ENCODE measurements at regions not wholly inside any gene's neighbourhood (a gene's known extent, or its start where the extent isn't known, plus 50 kb on each side); places are given as distances from the start of the nearest gene placed in this dataset.

- TF ChIP-seq RAD21 (conservative IDR thresholded peaks at IDR 0.05 in 1 of 2, IDR thresholded peaks at IDR 0.05 in 1 of 2) = no peak
These were observed 185.5 kb upstream of the GPR149 start (continued) for GRCh38 chr3:154615471-154615870.

GRCh38 chr3:154614601-154615000, 184.6 kb upstream of the GPR149 start:
- no peak for TF ChIP-seq POLR2AphosphoS2 (conservative IDR thresholded peaks at IDR 0.05; ENCODE audit: low read length)
- no peak for TF ChIP-seq ZNF302 (CRISPR knock-in tag; IDR thresholded peaks at IDR 0.05)
- TF ChIP-seq NFE2L2 (conservative IDR thresholded peaks at IDR 0.05; ENCODE audit: low read length) = no peak
- no peak for TF ChIP-seq KDM1A (IDR thresholded peaks at IDR 0.05; ENCODE audit: low read depth)
- TF ChIP-seq BCL3 (IDR thresholded peaks at IDR 0.05) = no peak
- POLR2A ChIA-PET = no interaction called here
- 7% methylated on average over 3 of the region's 3 CpGs for WGBS (ENCODE audit: missing lambda C conversion rate)

GRCh38 chr3:154614078-154614477, 184.1 kb upstream of the GPR149 start:
- FAIRE-seq = no peak

More at GRCh38 chr3:154614601-154615000, 184.6 kb upstream of the GPR149 start:
- no peaks in the 10 kb centered on the region for H3K4me1 ChIP-seq
- no peak overlapping the region for H3K4me2 ChIP-seq
- CTCF ChIA-PET = no interaction called here
- no peak overlapping the region for H3K4me3 ChIP-seq
- no peak for FAIRE-seq
- no peak for DNase-seq (ENCODE audit: low read depth in 1 of 2, low spot score in 1 of 2)
- ATAC-seq = no peak
- H3K9me3 ChIP-seq = no peaks in the 10 kb centered on the region
- no peak overlapping the region for H3K27ac ChIP-seq

GRCh38 chr3:154602241-154602640, 172.3 kb upstream of the GPR149 start:
- no peak overlapping the region for H3K4me2 ChIP-seq
- no peaks in the 10 kb centered on the region for H3K9me3 ChIP-seq
- TF ChIP-seq HDAC2 (IDR thresholded peaks at IDR 0.05) (no peak), PBX3 (IDR thresholded peaks at IDR 0.05) (no peak), NR3C1 (IDR thresholded peaks at IDR 0.05) (no peak), E2F6 (IDR thresholded peaks at IDR 0.05; ENCODE audit: borderline replicate concordance, low read depth) (no peak), TP53 (CRISPR knock-in tag; IDR thresholded peaks at IDR 0.05) (no peak), NFE2L2 (conservative IDR thresholded peaks at IDR 0.05; ENCODE audit: low read length) (no peak), EHMT2 (IDR thresholded peaks at IDR 0.05; ENCODE audit: low read depth) (no peak), POLR2A (IDR thresholded peaks at IDR 0.05; ENCODE audit: low read length) (no peak), POLR2AphosphoS2 (conservative IDR thresholded peaks at IDR 0.05; ENCODE audit: low read length) (no peak), BCL3 (IDR thresholded peaks at IDR 0.05) (no peak), RAD21 (conservative IDR thresholded peaks at IDR 0.05 in 1 of 2, IDR thresholded peaks at IDR 0.05 in 1 of 2) (no peak), RFX5 (IDR thresholded peaks at IDR 0.05) (no peak), HOXB5 (CRISPR knock-in tag; IDR thresholded peaks at IDR 0.05) (no peak), USF2 (IDR thresholded peaks at IDR 0.05) (no peak), RARB (CRISPR knock-in tag; IDR thresholded peaks at IDR 0.05) (no peak), HOXB13 (CRISPR knock-in tag; IDR thresholded peaks at IDR 0.05; ENCODE audit: low read depth) (no peak), MYC (IDR thresholded peaks at IDR 0.05; ENCODE audit: borderline replicate concordance, low read length) (no peak), RNF2 (IDR thresholded peaks at IDR 0.05; ENCODE audit: borderline replicate concordance, low read depth) (no peak)
- ChIA-PET POLR2A (no interaction called here), CTCF (no interaction called here)
- DNase-seq (ENCODE audit: low read depth in 1 of 2, low spot score in 1 of 2) (no peak), ATAC-seq (no peak), FAIRE-seq (no peak)
- H3K27ac ChIP-seq = no peak overlapping the region
- H3K4me3 ChIP-seq = no peak overlapping the region
- H3K4me1 ChIP-seq = no peaks in the 10 kb centered on the region

More at GRCh38 chr3:154614078-154614477, 184.1 kb upstream of the GPR149 start:
- ChIA-PET POLR2A (no interaction called here), CTCF (no interaction called here)
- H3K4me1 ChIP-seq = no peaks in the 10 kb centered on the region
- no peak overlapping the region for H3K4me3 ChIP-seq
- no peak for DNase-seq (ENCODE audit: low read depth in 1 of 2, low spot score in 1 of 2)
- H3K27ac ChIP-seq = no peak overlapping the region
- no peak overlapping the region for H3K4me2 ChIP-seq
- peak; percentile 79 for TF ChIP-seq MAFK (IDR thresholded peaks at IDR 0.05; ENCODE audit: partially characterized antibody)
- no peak for TF ChIP-seq RFX5 (IDR thresholded peaks at IDR 0.05)
- no peak for TF ChIP-seq CHD4 (IDR thresholded peaks at IDR 0.05; ENCODE audit: borderline replicate concordance)
- TF ChIP-seq RCOR1 (IDR thresholded peaks at IDR 0.05; ENCODE audit: low read depth, low read length) = no peak
- no peak for TF ChIP-seq RNF2 (IDR thresholded peaks at IDR 0.05; ENCODE audit: borderline replicate concordance, low read depth)
- H3K9me3 ChIP-seq = no peaks in the 10 kb centered on the region
- WGBS (ENCODE audit: missing lambda C conversion rate) = 26% methylated on average over 1 of the region's 1 CpG
- no peak for ATAC-seq

Data from A549 (cell line).